Testis (tissue), 2 donors: ENCODE measurements at regions not wholly inside any gene's neighbourhood (a gene's known extent, or its start where the extent isn't known, plus 50 kb on each side); places are given as distances from the start of the nearest gene placed in this dataset.
"Not testable (repeated sequence)": the region's sequence is repeated elsewhere in the genome, so short reads cannot be mapped to it uniquely, and the experiment has no call there.

Experiments used
- DNase-seq: peaks from one replicate; pipeline ENCODE4 v3.0.0-alpha.2; 2019
- H3K27ac ChIP-seq, 2 donors: fragments of 200-600 bp; sonication (generic); one replicate each; pipeline ENCODE4 v1.5.1; 2019
- H3K27me3 ChIP-seq: fragments of 200-600 bp; sonication (generic); one replicate; pipeline ENCODE4 v1.5.1; 2019
- H3K36me3 ChIP-seq: fragments of 200-600 bp; sonication (generic); one replicate; pipeline ENCODE4 v1.5.1; 2017; ENCODE audit warnings: low read depth; ENCODE audit errors: missing control alignments
- H3K4me1 ChIP-seq: fragments of 200-600 bp; sonication (generic); one replicate; pipeline ENCODE4 v1.5.1; 2019
- H3K4me3 ChIP-seq, 2 donors: fragments of 200-600 bp; sonication (generic); one replicate each; pipeline ENCODE4 v1.5.1; 2017 to 2019
- H3K9me3 ChIP-seq: fragments of 200-600 bp; sonication (generic); one replicate; pipeline ENCODE4 v1.5.1; 2017
- CTCF ChIP-seq, 3 experiments: fragments of 450-650 bp in 2 of 3; fragments of 200-600 bp in 1 of 3; sonication (generic) in 1 of 3; IDR thresholded peaks; one replicate each; pipeline ENCODE4 v1.5.1; 2016 to 2019; ENCODE audit warnings: antibody characterized with exemption in 3 of 3, mild to moderate bottlenecking in 2 of 3, moderate library complexity in 1 of 3
- POLR2A ChIP-seq: fragments of 450-650 bp; IDR thresholded peaks from one replicate; pipeline ENCODE4 v1.6.1; 2017; ENCODE audit warnings: antibody characterized with exemption, mild to moderate bottlenecking, moderate library complexity
- WGBS, 2 donors: methylation state at CpG; one replicate each; pipeline ENCODE4 v1.1.5; 2018; 5-methylcytosine and 5-hydroxymethylcytosine counted together
- intact Hi-C: fragments of 100-400 bp; cut with DNase I; formaldehyde crosslinking; loops from one replicate; pipeline ENCODE4 v1.15.1; 2023; ENCODE audit warnings: low total_unique reads

- H3K9me3 ChIP-seq: no peaks in the 10 kb centered on the region
- H3K36me3 ChIP-seq: no peaks in the 10 kb centered on the region
- no peak for DNase-seq
- H3K27me3 ChIP-seq: no peaks in the 10 kb centered on the region
- no peak for TF ChIP-seq CTCF (IDR thresholded peaks at IDR 0.05)
- no peak for TF ChIP-seq POLR2A
- H3K4me3 ChIP-seq: no peak overlapping the region
- no peaks in the 10 kb centered on the region for H3K4me1 ChIP-seq
- no peak overlapping the region for H3K27ac ChIP-seq
- 75 to 80% methylated on average over 5 of the region's 5 CpGs for WGBS, 2 donors
- intact Hi-C loops: no loop called here
Measured at GRCh38 chr21:28480470-28480869, 512.2 kb downstream of the LTN1 start.

DNA sequence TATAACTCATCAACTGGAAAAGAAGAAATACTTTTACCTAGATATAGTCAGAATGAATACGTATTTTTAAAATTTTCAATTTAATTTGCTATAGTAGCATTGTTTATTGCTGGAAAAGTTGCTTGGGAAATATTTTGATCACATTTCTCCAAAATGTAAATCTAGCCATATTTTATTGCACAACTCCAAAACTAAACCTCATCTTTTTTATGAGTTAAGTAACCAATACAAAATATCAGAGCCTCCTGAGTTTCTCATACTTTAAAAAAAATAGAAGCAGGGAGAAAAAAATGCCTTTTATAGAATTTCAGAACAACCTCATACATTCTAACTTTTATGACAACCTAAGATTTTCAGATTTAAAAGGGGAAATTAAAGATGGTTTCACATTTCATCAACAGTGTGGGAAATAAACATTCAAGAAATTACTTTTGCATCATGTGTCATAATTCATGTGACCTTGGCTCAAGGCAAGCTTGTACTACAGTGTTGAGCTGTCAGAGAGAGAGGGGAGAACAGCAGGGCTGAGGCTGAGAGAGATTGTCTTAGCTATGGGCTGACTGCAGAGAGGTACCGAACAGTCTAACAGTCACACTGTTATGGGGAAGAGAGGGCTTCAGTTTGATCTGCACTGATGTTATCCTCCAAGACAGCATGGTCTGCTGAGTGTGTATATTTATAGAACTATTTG lies 519.0 kb downstream of the LTN1 start:
- H3K4me3 ChIP-seq: no peak overlapping the region
- no peak for DNase-seq
- 62 to 77% methylated on average over 2 of the region's 2 CpGs for WGBS, 2 donors
- no peaks in the 10 kb centered on the region for H3K36me3 ChIP-seq
- no peak for TF ChIP-seq CTCF (IDR thresholded peaks at IDR 0.05)
- TF ChIP-seq POLR2A: no peak
- intact Hi-C loops: no loop called here
- H3K27me3 ChIP-seq: no peaks in the 10 kb centered on the region
- no peak overlapping the region for H3K27ac ChIP-seq
- H3K4me1 ChIP-seq: no peaks in the 10 kb centered on the region
- no peaks in the 10 kb centered on the region for H3K9me3 ChIP-seq

- H3K4me3 ChIP-seq, intact Hi-C loops, H3K4me1 ChIP-seq, H3K36me3 ChIP-seq, H3K27me3 ChIP-seq, H3K9me3 ChIP-seq, H3K27ac ChIP-seq, DNase-seq: not testable (repeated sequence)
- 64 to 83% methylated on average over 2 of the region's 2 CpGs for WGBS, 2 donors
Measured at GRCh38 chr21:28472543-28472942, 520.1 kb downstream of the LTN1 start.

- TF ChIP-seq POLR2A (no peak), CTCF (IDR thresholded peaks at IDR 0.05) (no peak)
- no peak for DNase-seq
- H3K36me3 ChIP-seq: no peaks in the 10 kb centered on the region
- 90 to 96% methylated on average over 5 of the region's 5 CpGs for WGBS, 2 donors
- no peaks in the 10 kb centered on the region for H3K4me1 ChIP-seq
- H3K27me3 ChIP-seq: no peaks in the 10 kb centered on the region
- H3K27ac ChIP-seq: no peak overlapping the region
- intact Hi-C loops: no loop called here
- H3K9me3 ChIP-seq: no peaks in the 10 kb centered on the region
- no peak overlapping the region for H3K4me3 ChIP-seq
Measured at GRCh38 chr21:28464988-28465387, 527.7 kb downstream of the LTN1 start.

DNA sequence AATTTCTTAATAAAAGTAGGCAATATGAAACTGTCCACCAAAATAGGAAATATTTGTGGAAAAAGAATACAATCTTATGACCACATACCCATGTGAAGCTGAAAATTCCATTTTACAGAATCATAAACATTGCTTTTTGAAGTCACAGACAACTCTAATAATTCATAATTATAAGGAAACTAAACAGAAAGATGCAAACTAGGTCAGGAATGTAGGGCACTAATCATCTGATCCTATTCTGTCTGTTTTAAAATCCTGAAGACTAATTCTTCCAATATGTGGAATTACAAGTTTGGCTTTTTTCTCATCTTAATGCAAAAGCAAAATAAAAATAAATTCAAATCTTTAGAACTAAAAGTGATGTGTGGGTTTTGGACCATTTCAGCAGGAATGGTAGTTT lies 528.6 kb downstream of the LTN1 start:
- Histone ChIP-seq H3K36me3 (no peaks in the 10 kb centered on the region), H3K27ac (no peak overlapping the region), H3K27me3 (no peaks in the 10 kb centered on the region), H3K4me1 (no peaks in the 10 kb centered on the region), H3K4me3 (no peak overlapping the region), H3K9me3 (no peaks in the 10 kb centered on the region)
- intact Hi-C loops: no loop called here
- TF ChIP-seq POLR2A: no peak
- TF ChIP-seq CTCF (IDR thresholded peaks at IDR 0.05): no peak
- DNase-seq: no peak
